ENCODE measurements at regions not wholly inside any gene's neighbourhood (a gene's known extent, or its start where the extent isn't known, plus 50 kb on each side); places are given as distances from the start of the nearest gene placed in this dataset.
"Not testable (repeated sequence)": the region's sequence is repeated elsewhere in the genome, so short reads cannot be mapped to it uniquely, and the experiment has no call there.

- Histone ChIP-seq H3K27me3 (no peaks in the 10 kb centered on the region), H3K9me3 (peaks cover 0 to 3% (median 0%) of the 10 kb centered on the region in 11 donors), H3K27ac (no peak overlapping the region), H3K4me3 (no peak overlapping the region), H3K36me3 (no peaks in the 10 kb centered on the region), H3K4me1 (no peaks in the 10 kb centered on the region)
- WGBS, 2 donors, result 51 to 54% methylated on average over 1 of the region's 1 CpG
- no peak for ATAC-seq
- no peak for TF ChIP-seq CTCF (IDR thresholded peaks at IDR 0.05)
- no peak for DNase-seq
- intact Hi-C loops (cut with DNase I), result no loop called here
Measured at GRCh38 chr3:84727616-84728015, 231.2 kb upstream of the CADM2 start.

GRCh38 chr3:84734731-84735130 lies 224.1 kb upstream of the CADM2 start:
- H3K4me1 ChIP-seq; H3K27me3 ChIP-seq; H3K9me3 ChIP-seq; ATAC-seq; H3K36me3 ChIP-seq; DNase-seq; intact Hi-C loops (cut with DNase I); H3K27ac ChIP-seq; H3K4me3 ChIP-seq: not testable (repeated sequence)
- 78% methylated on average over 1 of the region's 1 CpG; no CpG with 5 or more reads in 1 of the 2 donors for WGBS, 2 donors

- no peaks in the 10 kb centered on the region for H3K4me1 ChIP-seq
- H3K9me3 ChIP-seq, result no peaks in the 10 kb centered on the region
- TF ChIP-seq CTCF (IDR thresholded peaks at IDR 0.05), result no peak
- ATAC-seq (no peak), DNase-seq (no peak)
- intact Hi-C loops (cut with DNase I), result no loop called here
- WGBS, 2 donors, result 40% methylated on average over 2 of the region's 2 CpGs
- no peak overlapping the region for H3K27ac ChIP-seq
- no peak overlapping the region for H3K4me3 ChIP-seq
- no peaks in the 10 kb centered on the region for H3K27me3 ChIP-seq
- H3K36me3 ChIP-seq, result no peaks in the 10 kb centered on the region
Measured at GRCh38 chr3:84738086-84738485, 220.7 kb upstream of the CADM2 start.

GRCh38 chr3:84742915-84743425 lies 215.8 kb upstream of the CADM2 start:
- Histone ChIP-seq H3K9me3 (no peaks in the 10 kb centered on the region), H3K4me1 (no peaks in the 10 kb centered on the region), H3K27ac (no peak overlapping the region), H3K27me3 (no peaks in the 10 kb centered on the region), H3K36me3 (no peaks in the 10 kb centered on the region), H3K4me3 (no peak overlapping the region)
- WGBS, 2 donors, result 45 to 51% methylated on average over 2 of the region's 2 CpGs
- no peak for ATAC-seq
- no peak for DNase-seq
- no peak for TF ChIP-seq CTCF (IDR thresholded peaks at IDR 0.05)
- intact Hi-C loops (cut with DNase I), result no loop called here

GRCh38 chr3:84744130-84744529 lies 214.7 kb upstream of the CADM2 start:
- Histone ChIP-seq H3K9me3 (no peaks in the 10 kb centered on the region), H3K27ac (no peak overlapping the region), H3K27me3 (no peaks in the 10 kb centered on the region), H3K4me1 (no peaks in the 10 kb centered on the region), H3K4me3 (no peak overlapping the region), H3K36me3 (no peaks in the 10 kb centered on the region)
- 72 to 74% methylated on average over 1 of the region's 1 CpG for WGBS, 2 donors
- DNase-seq, result no peak
- no peak for TF ChIP-seq CTCF (IDR thresholded peaks at IDR 0.05)
- intact Hi-C loops (cut with DNase I), result no loop called here
- ATAC-seq, result no peak
